IMR-90 (cell line): ENCODE measurements at regions not wholly inside any gene's neighbourhood (a gene's known extent, or its start where the extent isn't known, plus 50 kb on each side); places are given as distances from the start of the nearest gene placed in this dataset.

ENCODE experiments used
- FOS ChIP-seq: fragments of 150-350 bp; IDR thresholded peaks from 2 replicates; pipeline ENCODE4 v1.6.1; 2016; ENCODE audit warnings: low read depth, low read length
- POLR2A ChIP-seq: IDR thresholded peaks from 2 replicates; pipeline ENCODE4 v1.6.1; 2012; ENCODE audit warnings: mild to moderate bottlenecking, low read depth, low read length
- RFX5 ChIP-seq: IDR thresholded peaks from 2 replicates; pipeline ENCODE4 v1.8.0; 2012; ENCODE audit warnings: low read depth, mild to moderate bottlenecking, low read length, moderate library complexity
- TF ChIP-seq, protein P1 (sequence below): conservative IDR thresholded peaks from 2 replicates; pipeline ENCODE4 v1.5.1; 2012; ENCODE audit warnings: mild to moderate bottlenecking, low read depth, low read length, improper control_type of control experiment

GRCh38 chr4:123591875-123592274 lies 195.3 kb downstream of the SPRY1 start:
- TF ChIP-seq, protein P1, sequence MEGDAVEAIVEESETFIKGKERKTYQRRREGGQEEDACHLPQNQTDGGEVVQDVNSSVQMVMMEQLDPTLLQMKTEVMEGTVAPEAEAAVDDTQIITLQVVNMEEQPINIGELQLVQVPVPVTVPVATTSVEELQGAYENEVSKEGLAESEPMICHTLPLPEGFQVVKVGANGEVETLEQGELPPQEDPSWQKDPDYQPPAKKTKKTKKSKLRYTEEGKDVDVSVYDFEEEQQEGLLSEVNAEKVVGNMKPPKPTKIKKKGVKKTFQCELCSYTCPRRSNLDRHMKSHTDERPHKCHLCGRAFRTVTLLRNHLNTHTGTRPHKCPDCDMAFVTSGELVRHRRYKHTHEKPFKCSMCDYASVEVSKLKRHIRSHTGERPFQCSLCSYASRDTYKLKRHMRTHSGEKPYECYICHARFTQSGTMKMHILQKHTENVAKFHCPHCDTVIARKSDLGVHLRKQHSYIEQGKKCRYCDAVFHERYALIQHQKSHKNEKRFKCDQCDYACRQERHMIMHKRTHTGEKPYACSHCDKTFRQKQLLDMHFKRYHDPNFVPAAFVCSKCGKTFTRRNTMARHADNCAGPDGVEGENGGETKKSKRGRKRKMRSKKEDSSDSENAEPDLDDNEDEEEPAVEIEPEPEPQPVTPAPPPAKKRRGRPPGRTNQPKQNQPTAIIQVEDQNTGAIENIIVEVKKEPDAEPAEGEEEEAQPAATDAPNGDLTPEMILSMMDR, result no peak
- no peak for TF ChIP-seq FOS
- TF ChIP-seq RFX5, result no peak
- no peak for TF ChIP-seq POLR2A
